ENCODE measurements at regions not wholly inside any gene's neighbourhood (a gene's known extent, or its start where the extent isn't known, plus 50 kb on each side); places are given as distances from the start of the nearest gene placed in this dataset.

DNA sequence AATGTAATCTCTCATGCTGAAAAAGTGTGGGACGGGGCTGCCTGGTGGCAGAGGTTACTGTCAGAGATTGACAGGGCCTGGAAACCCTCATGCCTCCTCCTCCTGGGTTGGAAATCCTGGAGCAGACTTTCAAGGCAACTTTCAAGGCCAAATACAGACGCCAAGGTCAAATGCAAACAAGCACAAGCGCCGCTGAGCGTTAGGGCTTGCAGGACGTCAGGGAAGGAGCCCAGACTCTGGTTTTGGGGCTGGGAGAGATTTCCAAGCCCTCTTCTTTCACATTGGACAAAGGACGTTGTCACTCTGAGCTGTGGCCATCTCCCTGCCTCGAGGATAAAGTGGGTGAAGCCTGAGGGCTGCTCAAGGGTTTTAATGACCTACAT is 120.1 kb downstream of the TWIST2 start:
- no peak for ATAC-seq
- DNase-seq (ENCODE audit: low spot score), result no peak
- Histone ChIP-seq H3K27me3 (ENCODE audit: control insufficient read depth in 1 of 2, insufficient read depth in 2 of 2, low read length in 2 of 2) (peaks cover 13 to 72% of the 10 kb centered on the region in 2 experiments; a peak in 4 of 5 replicates), H3K9me3 (ENCODE audit: low read length) (no peaks in the 10 kb centered on the region), H3K36me3 (replicated peaks in 1 of 2; ENCODE audit: control insufficient read depth in 1 of 2, insufficient read depth in 2 of 2, low read length in 2 of 2) (no peaks in the 10 kb centered on the region), H3K9ac (ENCODE audit: insufficient read depth, low read depth, low read length) (no peak overlapping the region), H3K4me3 (replicated peaks in 1 of 3; ENCODE audit: insufficient read depth in 1 of 3, low read depth in 2 of 3, low read length in 3 of 3) (no peak overlapping the region), H3K27ac (ENCODE audit: extremely low read length, insufficient read depth, low read length) (no peak overlapping the region), H2AFZ (ENCODE audit: low read length) (no peak overlapping the region), H4K20me1 (ENCODE audit: insufficient read depth, low read length) (no peaks in the 10 kb centered on the region; the same call in 1 of the 2 replicates), H3K4me2 (ENCODE audit: low read depth, low read length) (no peak overlapping the region), H3K79me2 (ENCODE audit: insufficient read depth, low read length) (no peaks in the 10 kb centered on the region), H3K4me1 (ENCODE audit: insufficient read depth, low read length) (no peaks in the 10 kb centered on the region)
- ChIA-PET POLR2A (no interaction called here), CTCF (ENCODE audit: low intra/inter-chr PET ratio, low total read pairs) (no interaction called here)
- intact Hi-C loops (cut with micrococcal nuclease; ENCODE audit: unreplicated experiment), result no loop called here
- in situ Hi-C loops (cut with HindIII; ENCODE audit: extremely low pct_ligation_motif_present, low pct_unique_long_range_greater_than_20kb), result no loop called here
- no TSS peak for BruUV-seq (replicated peaks)
- 1% methylated on average over 8 of the region's 8 CpGs for WGBS (ENCODE audit: low lambda C conversion rate)
- no peak for TF ChIP-seq SP4 (CRISPR knock-in tag; IDR thresholded peaks at IDR 0.05)
- TF ChIP-seq ZNF589 (CRISPR knock-in tag; conservative IDR thresholded peaks at IDR 0.05), result no peak
- no peak for TF ChIP-seq SP2 (CRISPR knock-in tag; IDR thresholded peaks at IDR 0.05)
- TF ChIP-seq ATRX (CRISPR knock-in tag; IDR thresholded peaks at IDR 0.05; ENCODE audit: borderline replicate concordance), result no peak
- TF ChIP-seq SP1 (IDR thresholded peaks at IDR 0.05), result no peak
- TF ChIP-seq SP1 (CRISPR knock-in tag; IDR thresholded peaks at IDR 0.05), result no peak
- TF ChIP-seq, protein P1, sequence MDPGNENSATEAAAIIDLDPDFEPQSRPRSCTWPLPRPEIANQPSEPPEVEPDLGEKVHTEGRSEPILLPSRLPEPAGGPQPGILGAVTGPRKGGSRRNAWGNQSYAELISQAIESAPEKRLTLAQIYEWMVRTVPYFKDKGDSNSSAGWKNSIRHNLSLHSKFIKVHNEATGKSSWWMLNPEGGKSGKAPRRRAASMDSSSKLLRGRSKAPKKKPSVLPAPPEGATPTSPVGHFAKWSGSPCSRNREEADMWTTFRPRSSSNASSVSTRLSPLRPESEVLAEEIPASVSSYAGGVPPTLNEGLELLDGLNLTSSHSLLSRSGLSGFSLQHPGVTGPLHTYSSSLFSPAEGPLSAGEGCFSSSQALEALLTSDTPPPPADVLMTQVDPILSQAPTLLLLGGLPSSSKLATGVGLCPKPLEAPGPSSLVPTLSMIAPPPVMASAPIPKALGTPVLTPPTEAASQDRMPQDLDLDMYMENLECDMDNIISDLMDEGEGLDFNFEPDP (CRISPR knock-in tag; conservative IDR thresholded peaks at IDR 0.05), result no peak
- no peak for TF ChIP-seq ARID2 (CRISPR knock-in tag; IDR thresholded peaks at IDR 0.05; ENCODE audit: borderline replicate concordance)
- TF ChIP-seq, protein P2, sequence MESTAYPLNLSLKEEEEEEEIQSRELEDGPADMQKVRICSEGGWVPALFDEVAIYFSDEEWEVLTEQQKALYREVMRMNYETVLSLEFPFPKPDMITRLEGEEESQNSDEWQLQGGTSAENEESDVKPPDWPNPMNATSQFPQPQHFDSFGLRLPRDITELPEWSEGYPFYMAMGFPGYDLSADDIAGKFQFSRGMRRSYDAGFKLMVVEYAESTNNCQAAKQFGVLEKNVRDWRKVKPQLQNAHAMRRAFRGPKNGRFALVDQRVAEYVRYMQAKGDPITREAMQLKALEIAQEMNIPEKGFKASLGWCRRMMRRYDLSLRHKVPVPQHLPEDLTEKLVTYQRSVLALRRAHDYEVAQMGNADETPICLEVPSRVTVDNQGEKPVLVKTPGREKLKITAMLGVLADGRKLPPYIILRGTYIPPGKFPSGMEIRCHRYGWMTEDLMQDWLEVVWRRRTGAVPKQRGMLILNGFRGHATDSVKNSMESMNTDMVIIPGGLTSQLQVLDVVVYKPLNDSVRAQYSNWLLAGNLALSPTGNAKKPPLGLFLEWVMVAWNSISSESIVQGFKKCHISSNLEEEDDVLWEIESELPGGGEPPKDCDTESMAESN (CRISPR knock-in tag; conservative IDR thresholded peaks at IDR 0.05), result no peak
- no peak for TF ChIP-seq EEA1 (CRISPR knock-in tag; IDR thresholded peaks at IDR 0.05; ENCODE audit: borderline replicate concordance)
- no peak for TF ChIP-seq ZNF577 (CRISPR knock-in tag; IDR thresholded peaks at IDR 0.05; ENCODE audit: borderline replicate concordance, low read depth)
- TF ChIP-seq MED13 (CRISPR knock-in tag; IDR thresholded peaks at IDR 0.05), result no peak
- TF ChIP-seq, protein P3, sequence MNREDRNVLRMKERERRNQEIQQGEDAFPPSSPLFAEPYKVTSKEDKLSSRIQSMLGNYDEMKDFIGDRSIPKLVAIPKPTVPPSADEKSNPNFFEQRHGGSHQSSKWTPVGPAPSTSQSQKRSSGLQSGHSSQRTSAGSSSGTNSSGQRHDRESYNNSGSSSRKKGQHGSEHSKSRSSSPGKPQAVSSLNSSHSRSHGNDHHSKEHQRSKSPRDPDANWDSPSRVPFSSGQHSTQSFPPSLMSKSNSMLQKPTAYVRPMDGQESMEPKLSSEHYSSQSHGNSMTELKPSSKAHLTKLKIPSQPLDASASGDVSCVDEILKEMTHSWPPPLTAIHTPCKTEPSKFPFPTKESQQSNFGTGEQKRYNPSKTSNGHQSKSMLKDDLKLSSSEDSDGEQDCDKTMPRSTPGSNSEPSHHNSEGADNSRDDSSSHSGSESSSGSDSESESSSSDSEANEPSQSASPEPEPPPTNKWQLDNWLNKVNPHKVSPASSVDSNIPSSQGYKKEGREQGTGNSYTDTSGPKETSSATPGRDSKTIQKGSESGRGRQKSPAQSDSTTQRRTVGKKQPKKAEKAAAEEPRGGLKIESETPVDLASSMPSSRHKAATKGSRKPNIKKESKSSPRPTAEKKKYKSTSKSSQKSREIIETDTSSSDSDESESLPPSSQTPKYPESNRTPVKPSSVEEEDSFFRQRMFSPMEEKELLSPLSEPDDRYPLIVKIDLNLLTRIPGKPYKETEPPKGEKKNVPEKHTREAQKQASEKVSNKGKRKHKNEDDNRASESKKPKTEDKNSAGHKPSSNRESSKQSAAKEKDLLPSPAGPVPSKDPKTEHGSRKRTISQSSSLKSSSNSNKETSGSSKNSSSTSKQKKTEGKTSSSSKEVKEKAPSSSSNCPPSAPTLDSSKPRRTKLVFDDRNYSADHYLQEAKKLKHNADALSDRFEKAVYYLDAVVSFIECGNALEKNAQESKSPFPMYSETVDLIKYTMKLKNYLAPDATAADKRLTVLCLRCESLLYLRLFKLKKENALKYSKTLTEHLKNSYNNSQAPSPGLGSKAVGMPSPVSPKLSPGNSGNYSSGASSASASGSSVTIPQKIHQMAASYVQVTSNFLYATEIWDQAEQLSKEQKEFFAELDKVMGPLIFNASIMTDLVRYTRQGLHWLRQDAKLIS (CRISPR knock-in tag; IDR thresholded peaks at IDR 0.05), result no peak
- TF ChIP-seq ZNF558 (CRISPR knock-in tag; IDR thresholded peaks at IDR 0.05; ENCODE audit: borderline replicate concordance), result no peak
- no peak for FAIRE-seq
